Caco-2 (cell line): ENCODE measurements at regions not wholly inside any gene's neighbourhood (a gene's known extent, or its start where the extent isn't known, plus 50 kb on each side); places are given as distances from the start of the nearest gene placed in this dataset.

Experiments used
- BruUV-seq: library from RNA; stranded (reverse); fragments of 400-500 nt; replicated peaks from 2 replicates; lab custom pipeline; 2021; lab: Mats Ljungman, UMichigan
- CTCF ChIA-PET: fragments of 300-600 bp; sonication (Branson Sonifier 250); formaldehyde crosslinking; loops from one replicate; lab custom pipeline; 2022; ENCODE audit warnings: antibody characterized with exemption; lab: Charles Lee
- POLR2A ChIA-PET: fragments of 300-600 bp; sonication (Branson Sonifier 250); formaldehyde crosslinking; loops from one replicate; lab custom pipeline; 2022; ENCODE audit warnings: antibody characterized with exemption; lab: Charles Lee
- DNase-seq, 2 experiments: peaks; one replicate each; pipeline versions ENCODE4 v3.0.0 to v3.0.0-alpha.2; 2020 to 2022
- H3K27me3 ChIP-seq: replicated peaks from 2 replicates; pipeline ENCODE4 v1.6.0; 2011; ENCODE audit warnings: low read length; ENCODE audit not compliant: control insufficient read depth, insufficient read depth
- H3K36me3 ChIP-seq: 2 replicates; pipeline ENCODE4 v1.5.1; 2011; ENCODE audit warnings: low read length; ENCODE audit not compliant: control insufficient read depth, insufficient read depth
- H3K4me1 ChIP-seq: fragments of 250-450 bp; sonication (Bioruptor Pico); 2 replicates; pipeline ENCODE4 v1.5.1; 2020; ENCODE audit warnings: mild to moderate bottlenecking
- H3K4me3 ChIP-seq: 2 replicates; pipeline ENCODE4 v1.5.1; 2011; ENCODE audit warnings: low read depth, mild to moderate bottlenecking, control low read depth, low read length
- H3K9me3 ChIP-seq: fragments of 250-450 bp; sonication (Bioruptor Pico); 2 replicates; pipeline ENCODE4 v1.5.1; 2020; ENCODE audit warnings: mild to moderate bottlenecking, moderate library complexity
- H3K27ac Mint-ChIP-seq: one replicate; pipeline ENCODE4 v1.8.0; 2022; ENCODE audit warnings: mixed read lengths; ENCODE audit not compliant: unreplicated experiment
- H3K27me3 Mint-ChIP-seq: one replicate; pipeline ENCODE4 v1.8.0; 2022; ENCODE audit warnings: mixed read lengths; ENCODE audit not compliant: insufficient read depth, unreplicated experiment
- H3K36me3 Mint-ChIP-seq: one replicate; pipeline ENCODE4 v1.8.0; 2022; ENCODE audit warnings: mild to moderate bottlenecking, mixed read lengths; ENCODE audit not compliant: insufficient read depth, unreplicated experiment
- H3K4me1 Mint-ChIP-seq: one replicate; pipeline ENCODE4 v1.8.0; 2022; ENCODE audit warnings: low read depth, mixed read lengths; ENCODE audit not compliant: unreplicated experiment
- H3K4me3 Mint-ChIP-seq: one replicate; pipeline ENCODE4 v1.8.0; 2022; ENCODE audit warnings: mild to moderate bottlenecking, moderate library complexity, mixed read lengths; ENCODE audit not compliant: unreplicated experiment
- H3K9me3 Mint-ChIP-seq: one replicate; pipeline ENCODE4 v1.8.0; 2022; ENCODE audit warnings: mixed read lengths; ENCODE audit not compliant: unreplicated experiment
- intact Hi-C: fragments of 100-400 bp; cut with micrococcal nuclease; formaldehyde crosslinking; loops from one replicate; pipeline ENCODE4 v1.10.0; 2022; ENCODE audit not compliant: unreplicated experiment
- TF ChIP-seq, protein P1 (sequence below), 2 experiments: fragments of 200-600 bp in 1 of 2; IDR thresholded peaks; 1 replicate in 1 of 2; 2 replicates in 1 of 2; pipeline versions ENCODE4 v1.5.1 to v1.8.0; 2011 to 2022; ENCODE audit warnings: antibody characterized with exemption in 1 of 2, control low read depth in 1 of 2, inconsistent platforms in 1 of 2, low read depth in 1 of 2, low read length in 1 of 2, mild to moderate bottlenecking in 1 of 2, moderate library complexity in 1 of 2; ENCODE audit not compliant: insufficient read depth in 1 of 2, severe bottlenecking in 1 of 2, unreplicated experiment in 1 of 2

DNA sequence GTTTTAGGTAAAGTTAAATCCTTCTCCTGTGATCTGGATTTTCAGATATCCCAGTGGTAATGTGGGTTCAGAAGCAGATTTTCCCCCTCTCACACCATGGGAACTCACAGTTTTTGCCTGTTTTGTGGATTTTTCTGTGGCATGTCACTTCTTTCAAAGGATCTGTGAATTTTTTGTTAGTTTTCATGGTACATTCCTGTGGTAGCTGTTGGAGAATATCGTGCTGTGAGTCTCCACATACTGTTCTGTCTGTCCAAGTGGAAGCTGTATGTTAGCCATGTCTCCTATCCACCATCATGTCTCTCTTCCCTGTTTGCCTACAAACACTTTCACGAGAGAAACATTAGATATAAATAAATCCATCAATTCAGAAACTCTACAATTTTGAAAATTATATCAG is 378.7 kb upstream of the ADGRB3 start:
- H3K4me1 ChIP-seq: no peaks in the 10 kb centered on the region
- TF ChIP-seq, protein P1, sequence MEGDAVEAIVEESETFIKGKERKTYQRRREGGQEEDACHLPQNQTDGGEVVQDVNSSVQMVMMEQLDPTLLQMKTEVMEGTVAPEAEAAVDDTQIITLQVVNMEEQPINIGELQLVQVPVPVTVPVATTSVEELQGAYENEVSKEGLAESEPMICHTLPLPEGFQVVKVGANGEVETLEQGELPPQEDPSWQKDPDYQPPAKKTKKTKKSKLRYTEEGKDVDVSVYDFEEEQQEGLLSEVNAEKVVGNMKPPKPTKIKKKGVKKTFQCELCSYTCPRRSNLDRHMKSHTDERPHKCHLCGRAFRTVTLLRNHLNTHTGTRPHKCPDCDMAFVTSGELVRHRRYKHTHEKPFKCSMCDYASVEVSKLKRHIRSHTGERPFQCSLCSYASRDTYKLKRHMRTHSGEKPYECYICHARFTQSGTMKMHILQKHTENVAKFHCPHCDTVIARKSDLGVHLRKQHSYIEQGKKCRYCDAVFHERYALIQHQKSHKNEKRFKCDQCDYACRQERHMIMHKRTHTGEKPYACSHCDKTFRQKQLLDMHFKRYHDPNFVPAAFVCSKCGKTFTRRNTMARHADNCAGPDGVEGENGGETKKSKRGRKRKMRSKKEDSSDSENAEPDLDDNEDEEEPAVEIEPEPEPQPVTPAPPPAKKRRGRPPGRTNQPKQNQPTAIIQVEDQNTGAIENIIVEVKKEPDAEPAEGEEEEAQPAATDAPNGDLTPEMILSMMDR (IDR thresholded peaks at IDR 0.05; ENCODE audit: insufficient read depth in 1 of 2, low read depth in 1 of 2, low read length in 1 of 2, severe bottlenecking in 1 of 2, unreplicated experiment in 1 of 2): no peak
- no peaks in the 10 kb centered on the region for H3K36me3 ChIP-seq
- peaks cover 19% of the 10 kb centered on the region for H3K9me3 Mint-ChIP-seq
- H3K4me3 ChIP-seq: no peak overlapping the region
- H3K27me3 ChIP-seq: no peaks in the 10 kb centered on the region
- intact Hi-C loops: no loop called here
- H3K27me3 Mint-ChIP-seq: no peaks in the 10 kb centered on the region
- ChIA-PET POLR2A (no interaction called here), CTCF (no interaction called here)
- H3K4me1 Mint-ChIP-seq: no peaks in the 10 kb centered on the region
- H3K9me3 ChIP-seq: no peaks in the 10 kb centered on the region
- H3K27ac Mint-ChIP-seq: no peak overlapping the region
- no peak for DNase-seq
- BruUV-seq: no TSS peak
- no peaks in the 10 kb centered on the region for H3K36me3 Mint-ChIP-seq
- no peak overlapping the region for H3K4me3 Mint-ChIP-seq

DNA sequence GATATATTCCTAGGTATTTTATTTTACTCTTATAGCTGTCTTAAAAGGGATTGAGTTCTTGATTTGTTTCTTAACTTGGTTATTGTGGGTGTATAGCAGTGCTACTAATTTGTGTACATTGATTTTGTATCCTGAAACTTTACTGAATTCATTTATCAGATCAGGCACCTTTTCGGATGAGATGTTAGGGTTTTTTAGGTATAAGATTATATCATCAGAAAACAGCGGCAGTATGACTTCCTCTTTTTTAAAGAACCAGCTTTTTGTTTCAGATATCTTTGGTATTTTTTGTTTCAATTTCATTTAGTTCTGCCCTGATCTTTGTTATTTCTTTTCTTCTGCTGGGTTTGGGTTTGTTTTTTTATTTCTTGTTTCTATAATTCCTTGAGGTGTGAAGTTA is 382.4 kb upstream of the ADGRB3 start:
- peaks cover 9% of the 10 kb centered on the region for H3K9me3 Mint-ChIP-seq
- no peaks in the 10 kb centered on the region for H3K27me3 Mint-ChIP-seq
- H3K27me3 ChIP-seq: no peaks in the 10 kb centered on the region
- H3K9me3 ChIP-seq: no peaks in the 10 kb centered on the region
- H3K27ac Mint-ChIP-seq: no peak overlapping the region
- intact Hi-C loops: no loop called here
- no peaks in the 10 kb centered on the region for H3K4me1 ChIP-seq
- TF ChIP-seq, protein P1 (IDR thresholded peaks at IDR 0.05; ENCODE audit: insufficient read depth in 1 of 2, low read depth in 1 of 2, low read length in 1 of 2, severe bottlenecking in 1 of 2, unreplicated experiment in 1 of 2): no peak
- POLR2A ChIA-PET: no interaction called here
- H3K4me3 Mint-ChIP-seq: no peak overlapping the region
- BruUV-seq: no TSS peak
- H3K4me3 ChIP-seq: no peak overlapping the region
- H3K36me3 ChIP-seq: no peaks in the 10 kb centered on the region
- no peaks in the 10 kb centered on the region for H3K36me3 Mint-ChIP-seq
- H3K4me1 Mint-ChIP-seq: no peaks in the 10 kb centered on the region
- no peak for DNase-seq
- CTCF ChIA-PET: no interaction called here

DNA sequence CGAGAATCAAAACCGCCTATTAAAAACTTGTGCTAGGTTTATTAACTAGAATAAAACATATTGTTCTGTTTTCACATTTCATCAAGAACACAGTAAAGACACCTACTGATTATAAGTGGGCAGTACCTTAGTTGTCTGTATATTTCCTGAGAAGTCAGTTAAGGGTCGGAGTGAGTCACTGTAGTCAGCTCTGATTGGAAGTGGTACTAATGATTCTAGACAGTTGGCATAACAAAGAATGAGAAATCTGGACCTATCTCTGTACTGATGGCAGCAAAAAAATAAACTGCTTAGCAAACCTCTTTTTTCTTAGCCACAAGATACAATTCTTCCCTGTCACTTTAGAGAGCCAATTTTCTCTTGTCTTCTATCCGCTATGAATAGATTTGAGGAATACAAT is 387.3 kb upstream of the ADGRB3 start:
- ChIA-PET POLR2A (no interaction called here), CTCF (no interaction called here)
- Histone ChIP-seq H3K36me3 (no peaks in the 10 kb centered on the region), H3K9me3 (no peaks in the 10 kb centered on the region), H3K4me1 (no peaks in the 10 kb centered on the region), H3K4me3 (no peak overlapping the region), H3K27me3 (no peaks in the 10 kb centered on the region)
- intact Hi-C loops: no loop called here
- BruUV-seq: no TSS peak
- H3K36me3 Mint-ChIP-seq: no peaks in the 10 kb centered on the region
- H3K27ac Mint-ChIP-seq: no peak overlapping the region
- H3K9me3 Mint-ChIP-seq: peaks cover 4% of the 10 kb centered on the region
- H3K4me1 Mint-ChIP-seq: no peaks in the 10 kb centered on the region
- H3K4me3 Mint-ChIP-seq: no peak overlapping the region
- TF ChIP-seq, protein P1 (IDR thresholded peaks at IDR 0.05; ENCODE audit: insufficient read depth in 1 of 2, low read depth in 1 of 2, low read length in 1 of 2, severe bottlenecking in 1 of 2, unreplicated experiment in 1 of 2): no peak
- no peak for DNase-seq
- no peaks in the 10 kb centered on the region for H3K27me3 Mint-ChIP-seq
